Neural cell (in vitro differentiated cells): ENCODE measurements at regions not wholly inside any gene's neighbourhood (a gene's known extent, or its start where the extent isn't known, plus 50 kb on each side); places are given as distances from the start of the nearest gene placed in this dataset.

Experiments used
- H2AFZ ChIP-seq: fragments of 200-600, 300-800 bp; sonication (generic), shearing (Covaris generic); 2 replicates; pipeline ENCODE4 v1.6.0; 2014; ENCODE audit warnings: low read depth, mild to moderate bottlenecking, antibody characterized with exemption, low read length, moderate library complexity
- H3F3A ChIP-seq: fragments of 200-600 bp; shearing (Covaris generic); 2 replicates; pipeline ENCODE4 v1.6.1; 2016; ENCODE audit warnings: mild to moderate bottlenecking, moderate library complexity, mixed read lengths, antibody characterized with exemption, low read length; ENCODE audit not compliant: insufficient read depth, poor library complexity, severe bottlenecking
- H3K27ac ChIP-seq: fragments of 200-600, 300-800 bp; sonication (generic), shearing (Covaris generic); 2 replicates; pipeline ENCODE4 v1.5.1; 2014; ENCODE audit warnings: mild to moderate bottlenecking, low read length, moderate library complexity
- H3K27me3 ChIP-seq: fragments of 300-800, 200-600 bp; sonication (generic), shearing (Covaris generic); 2 replicates; pipeline ENCODE4 v1.6.0; 2014; ENCODE audit warnings: mild to moderate bottlenecking, low read depth, low read length, moderate library complexity; ENCODE audit not compliant: insufficient read depth
- H3K36me3 ChIP-seq: fragments of 300-800, 200-600 bp; sonication (generic), shearing (Covaris generic); 2 replicates; pipeline ENCODE4 v1.5.1; 2014; ENCODE audit warnings: mild to moderate bottlenecking, antibody characterized with exemption, low read length, moderate library complexity; ENCODE audit not compliant: insufficient read depth
- H3K4me2 ChIP-seq: fragments of 300-800, 200-600 bp; sonication (generic), shearing (Covaris generic); 2 replicates; pipeline ENCODE4 v1.6.0; 2014; ENCODE audit warnings: mild to moderate bottlenecking, low read length
- H3K4me3 ChIP-seq: fragments of 300-800, 200-600 bp; sonication (generic), shearing (Covaris generic); 2 replicates; pipeline ENCODE4 v1.5.1; 2014; ENCODE audit warnings: mild to moderate bottlenecking, low read length, moderate library complexity
- H3K79me2 ChIP-seq: fragments of 200-600 bp; shearing (Covaris generic); replicated peaks from 2 replicates; pipeline ENCODE4 v1.6.0; 2014; ENCODE audit warnings: mild to moderate bottlenecking, low read length, moderate library complexity; ENCODE audit not compliant: insufficient read depth
- H3K9ac ChIP-seq: fragments of 300-800, 200-600 bp; sonication (generic), shearing (Covaris generic); 2 replicates; pipeline ENCODE4 v1.6.1; 2016; ENCODE audit warnings: mild to moderate bottlenecking, low read length, mixed read lengths
- H3K9me2 ChIP-seq: fragments of 200-600 bp; shearing (Covaris generic); 2 replicates; pipeline ENCODE4 v1.6.1; 2016; ENCODE audit warnings: mild to moderate bottlenecking, low read length, mixed read lengths; ENCODE audit not compliant: insufficient read depth
- H3K9me3 ChIP-seq: fragments of 200-600, 300-800 bp; sonication (generic), shearing (Covaris generic); 2 replicates; pipeline ENCODE4 v1.6.1; 2016; ENCODE audit warnings: mild to moderate bottlenecking, mixed run types, low read length, moderate library complexity, mixed read lengths
- H4K20me1 ChIP-seq: fragments of 200-600 bp; shearing (Covaris generic); 2 replicates; pipeline ENCODE4 v1.6.1; 2016; ENCODE audit warnings: mild to moderate bottlenecking, mixed run types; ENCODE audit not compliant: insufficient read depth
- EP300 ChIP-seq: fragments of 450-650 bp; conservative IDR thresholded peaks from 2 replicates; pipeline ENCODE4 v1.6.1; 2014; ENCODE audit warnings: antibody characterized with exemption, mild to moderate bottlenecking, moderate library complexity; ENCODE audit not compliant: poor library complexity, severe bottlenecking
- EZH2 ChIP-seq: fragments of 200-600, 300-800 bp; shearing (Covaris generic), sonication (generic); IDR thresholded peaks from 2 replicates; pipeline ENCODE4 v1.6.1; 2014; ENCODE audit warnings: antibody characterized with exemption, low read length, borderline replicate concordance, mild to moderate bottlenecking; ENCODE audit not compliant: insufficient read depth, poor library complexity, severe bottlenecking
- MXI1 ChIP-seq: fragments of 450-650 bp; conservative IDR thresholded peaks from 2 replicates; pipeline ENCODE4 v1.6.1; 2014; ENCODE audit warnings: antibody characterized with exemption, mild to moderate bottlenecking; ENCODE audit not compliant: poor library complexity, severe bottlenecking
- POLR2AphosphoS5 ChIP-seq: IDR thresholded peaks from 2 replicates; pipeline ENCODE4 v1.6.1; 2012
- RAD21 ChIP-seq: fragments of 450-650 bp; conservative IDR thresholded peaks from 2 replicates; pipeline ENCODE4 v1.6.1; 2014; ENCODE audit warnings: antibody characterized with exemption, mild to moderate bottlenecking, moderate library complexity
- SMC3 ChIP-seq: fragments of 450-650 bp; conservative IDR thresholded peaks from 2 replicates; pipeline ENCODE4 v1.6.1; 2014; ENCODE audit warnings: antibody characterized with exemption, mild to moderate bottlenecking, moderate library complexity; ENCODE audit not compliant: poor library complexity
- TAF1 ChIP-seq: IDR thresholded peaks from 2 replicates; pipeline ENCODE4 v1.6.1; 2012; ENCODE audit warnings: low read depth
- TF ChIP-seq, protein P1 (sequence below): IDR thresholded peaks from 2 replicates; pipeline ENCODE4 v1.6.1; 2012; ENCODE audit warnings: borderline replicate concordance
- TF ChIP-seq, protein P2 (sequence below): fragments of 450-650 bp; IDR thresholded peaks from 2 replicates; pipeline ENCODE4 v1.5.1; 2014; ENCODE audit warnings: antibody characterized with exemption, mild to moderate bottlenecking, moderate library complexity; ENCODE audit not compliant: poor library complexity, severe bottlenecking

DNA sequence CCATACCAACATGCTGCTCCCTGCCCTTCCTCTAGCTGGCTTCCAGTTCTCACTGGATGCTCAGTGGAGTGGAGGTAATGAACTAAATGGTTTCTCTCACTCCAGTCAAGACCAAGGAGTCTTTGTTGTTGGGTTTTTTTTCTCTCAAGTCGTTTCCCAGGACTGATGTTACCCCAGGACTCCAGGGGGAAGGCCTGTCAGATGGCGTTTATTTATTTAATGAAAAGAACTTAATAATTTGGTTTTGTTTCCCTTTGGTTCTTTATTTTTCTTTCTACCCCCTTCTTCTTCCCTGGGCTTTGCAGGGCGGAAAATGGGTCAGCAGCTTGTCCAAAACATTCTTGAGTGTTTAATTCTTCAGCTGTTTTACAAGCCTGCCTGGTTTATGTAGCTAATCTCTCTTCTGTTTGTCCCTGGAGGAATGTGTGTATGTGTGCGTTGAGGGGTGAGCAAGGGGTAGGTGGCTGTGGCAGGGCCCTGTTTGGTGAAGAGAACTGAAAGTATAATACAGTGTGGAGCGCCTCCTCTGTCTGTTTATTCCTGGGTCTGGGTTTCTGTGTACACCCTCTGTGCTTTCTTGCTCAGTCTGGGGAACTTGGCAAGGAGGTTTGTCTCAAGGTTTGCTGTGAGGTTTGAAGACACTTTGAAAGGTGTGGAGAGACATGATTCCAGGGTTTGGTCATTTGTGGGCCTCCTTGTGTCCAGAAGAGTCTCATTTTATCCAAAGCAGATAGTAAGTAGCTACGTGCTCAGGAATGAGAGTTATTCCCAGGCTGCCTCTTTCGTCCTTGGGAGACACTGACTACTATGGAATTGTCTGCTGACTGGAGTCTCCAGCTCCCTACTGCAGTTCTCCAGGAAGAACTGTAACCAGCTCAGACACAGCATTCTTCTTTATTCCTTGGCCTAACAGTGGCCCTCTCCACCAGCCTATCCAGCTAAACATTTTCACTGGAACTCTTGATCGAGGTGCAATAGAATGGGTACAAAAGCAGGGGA is 175.5 kb downstream of the ADAMTS15 start:
- TF ChIP-seq EZH2 (no peak), TAF1 (no peak), EP300 (no peak), POLR2AphosphoS5 (no peak), MXI1 (no peak), RAD21 (no peak), SMC3 (no peak)
- TF ChIP-seq, protein P1, sequence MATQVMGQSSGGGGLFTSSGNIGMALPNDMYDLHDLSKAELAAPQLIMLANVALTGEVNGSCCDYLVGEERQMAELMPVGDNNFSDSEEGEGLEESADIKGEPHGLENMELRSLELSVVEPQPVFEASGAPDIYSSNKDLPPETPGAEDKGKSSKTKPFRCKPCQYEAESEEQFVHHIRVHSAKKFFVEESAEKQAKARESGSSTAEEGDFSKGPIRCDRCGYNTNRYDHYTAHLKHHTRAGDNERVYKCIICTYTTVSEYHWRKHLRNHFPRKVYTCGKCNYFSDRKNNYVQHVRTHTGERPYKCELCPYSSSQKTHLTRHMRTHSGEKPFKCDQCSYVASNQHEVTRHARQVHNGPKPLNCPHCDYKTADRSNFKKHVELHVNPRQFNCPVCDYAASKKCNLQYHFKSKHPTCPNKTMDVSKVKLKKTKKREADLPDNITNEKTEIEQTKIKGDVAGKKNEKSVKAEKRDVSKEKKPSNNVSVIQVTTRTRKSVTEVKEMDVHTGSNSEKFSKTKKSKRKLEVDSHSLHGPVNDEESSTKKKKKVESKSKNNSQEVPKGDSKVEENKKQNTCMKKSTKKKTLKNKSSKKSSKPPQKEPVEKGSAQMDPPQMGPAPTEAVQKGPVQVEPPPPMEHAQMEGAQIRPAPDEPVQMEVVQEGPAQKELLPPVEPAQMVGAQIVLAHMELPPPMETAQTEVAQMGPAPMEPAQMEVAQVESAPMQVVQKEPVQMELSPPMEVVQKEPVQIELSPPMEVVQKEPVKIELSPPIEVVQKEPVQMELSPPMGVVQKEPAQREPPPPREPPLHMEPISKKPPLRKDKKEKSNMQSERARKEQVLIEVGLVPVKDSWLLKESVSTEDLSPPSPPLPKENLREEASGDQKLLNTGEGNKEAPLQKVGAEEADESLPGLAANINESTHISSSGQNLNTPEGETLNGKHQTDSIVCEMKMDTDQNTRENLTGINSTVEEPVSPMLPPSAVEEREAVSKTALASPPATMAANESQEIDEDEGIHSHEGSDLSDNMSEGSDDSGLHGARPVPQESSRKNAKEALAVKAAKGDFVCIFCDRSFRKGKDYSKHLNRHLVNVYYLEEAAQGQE, result no peak
- Histone ChIP-seq H3K36me3 (no peaks in the 10 kb centered on the region), H3K79me2 (no peaks in the 10 kb centered on the region), H3K9me3 (no peaks in the 10 kb centered on the region), H3K27me3 (no peaks in the 10 kb centered on the region), H3F3A (no peaks in the 10 kb centered on the region), H3K4me2 (no peak overlapping the region), H3K4me3 (no peak overlapping the region), H4K20me1 (no peaks in the 10 kb centered on the region), H3K9me2 (no peaks in the 10 kb centered on the region), H2AFZ (no peak overlapping the region), H3K27ac (no peak overlapping the region), H3K9ac (no peak overlapping the region)

GRCh38 chr11:130624971-130625544 is 176.6 kb downstream of the ADAMTS15 start:
- H3K4me2 ChIP-seq, result no peak overlapping the region
- H3K9me3 ChIP-seq, result no peaks in the 10 kb centered on the region
- no peaks in the 10 kb centered on the region for H3K79me2 ChIP-seq
- no peaks in the 10 kb centered on the region for H3F3A ChIP-seq
- H3K9ac ChIP-seq, result no peak overlapping the region
- H2AFZ ChIP-seq, result no peak overlapping the region
- H3K27me3 ChIP-seq, result no peaks in the 10 kb centered on the region
- no peak overlapping the region for H3K27ac ChIP-seq
- no peaks in the 10 kb centered on the region for H3K36me3 ChIP-seq
- no peaks in the 10 kb centered on the region for H4K20me1 ChIP-seq
- no peaks in the 10 kb centered on the region for H3K9me2 ChIP-seq
- no peak overlapping the region for H3K4me3 ChIP-seq
- TF ChIP-seq, protein P2, sequence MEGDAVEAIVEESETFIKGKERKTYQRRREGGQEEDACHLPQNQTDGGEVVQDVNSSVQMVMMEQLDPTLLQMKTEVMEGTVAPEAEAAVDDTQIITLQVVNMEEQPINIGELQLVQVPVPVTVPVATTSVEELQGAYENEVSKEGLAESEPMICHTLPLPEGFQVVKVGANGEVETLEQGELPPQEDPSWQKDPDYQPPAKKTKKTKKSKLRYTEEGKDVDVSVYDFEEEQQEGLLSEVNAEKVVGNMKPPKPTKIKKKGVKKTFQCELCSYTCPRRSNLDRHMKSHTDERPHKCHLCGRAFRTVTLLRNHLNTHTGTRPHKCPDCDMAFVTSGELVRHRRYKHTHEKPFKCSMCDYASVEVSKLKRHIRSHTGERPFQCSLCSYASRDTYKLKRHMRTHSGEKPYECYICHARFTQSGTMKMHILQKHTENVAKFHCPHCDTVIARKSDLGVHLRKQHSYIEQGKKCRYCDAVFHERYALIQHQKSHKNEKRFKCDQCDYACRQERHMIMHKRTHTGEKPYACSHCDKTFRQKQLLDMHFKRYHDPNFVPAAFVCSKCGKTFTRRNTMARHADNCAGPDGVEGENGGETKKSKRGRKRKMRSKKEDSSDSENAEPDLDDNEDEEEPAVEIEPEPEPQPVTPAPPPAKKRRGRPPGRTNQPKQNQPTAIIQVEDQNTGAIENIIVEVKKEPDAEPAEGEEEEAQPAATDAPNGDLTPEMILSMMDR, result no peak
- TF ChIP-seq MXI1 (no peak), RAD21 (no peak), EP300 (no peak), POLR2AphosphoS5 (no peak), TAF1 (no peak), EZH2 (no peak), SMC3 (no peak)
- TF ChIP-seq, protein P1, result no peak
